ENCODE measurements at regions not wholly inside any gene's neighbourhood (a gene's known extent, or its start where the extent isn't known, plus 50 kb on each side); places are given as distances from the start of the nearest gene placed in this dataset.

- no peak for DNase-seq
These were observed 75.2 kb downstream of the RHCG start for GRCh38 chr15:89421219-89421618.

- peak; percentile 41 to 54 for DNase-seq
These were observed 76.9 kb downstream of the RHCG start for GRCh38 chr15:89419370-89419984.

GRCh38 chr15:89417206-89417725 lies 79.1 kb downstream of the RHCG start:
- DNase-seq, result no peak

GRCh38 chr15:89416339-89417183 lies 79.8 kb downstream of the RHCG start:
- peak; percentile 86 to 89 for DNase-seq

- no peak for DNase-seq
These were observed 79.9 kb upstream of the POLG start for GRCh38 chr15:89414571-89414970.

GRCh38 chr15:89413877-89414276 lies 79.3 kb upstream of the POLG start:
- DNase-seq, result no peak

GRCh38 chr15:89412905-89413411 lies 78.3 kb upstream of the POLG start:
- DNase-seq, result no peak

- DNase-seq, result no peak
These were observed 75.4 kb upstream of the POLG start for GRCh38 chr15:89410039-89410435.

- peak in 1 of 2 experiments; percentile 7 for DNase-seq
These were observed 74.8 kb upstream of the POLG start for GRCh38 chr15:89409184-89410038.

- peak in 1 of 2 experiments; percentile 10 for DNase-seq
These were observed 74.0 kb upstream of the POLG start for GRCh38 chr15:89408372-89409183.

- peak; percentile 17 to 27 for DNase-seq
These were observed 72.5 kb upstream of the POLG start for GRCh38 chr15:89406940-89407607.

- DNase-seq, result no peak
These were observed 71.8 kb upstream of the POLG start for GRCh38 chr15:89406218-89406939.

- DNase-seq, result no peak
These were observed 70.9 kb upstream of the POLG start for GRCh38 chr15:89405494-89405893.

- no peak for DNase-seq
These were observed 69.4 kb upstream of the POLG start for GRCh38 chr15:89404023-89404422.

- DNase-seq, result no peak
These were observed 67.8 kb upstream of the POLG start for GRCh38 chr15:89402518-89402805.

- DNase-seq, result no peak
These were observed 67.2 kb upstream of the POLG start for GRCh38 chr15:89401631-89402517.

GRCh38 chr15:89400782-89401545 lies 66.3 kb upstream of the POLG start:
- DNase-seq, result no peak

- no peak for DNase-seq
These were observed 65.6 kb upstream of the POLG start for GRCh38 chr15:89400116-89400781.

All from activated CD4-positive, alpha-beta T cell treated with anti-CD3 and anti-CD28 coated beads, Interleukin-2, amount 50 U/mL, for 48 hours (primary cell).